ENCODE measurements at regions not wholly inside any gene's neighbourhood (a gene's known extent, or its start where the extent isn't known, plus 50 kb on each side); places are given as distances from the start of the nearest gene placed in this dataset.

GRCh38 chr6:84920021-84920420 is 155.6 kb upstream of the TBX18 start:
- TF ChIP-seq, protein P1, sequence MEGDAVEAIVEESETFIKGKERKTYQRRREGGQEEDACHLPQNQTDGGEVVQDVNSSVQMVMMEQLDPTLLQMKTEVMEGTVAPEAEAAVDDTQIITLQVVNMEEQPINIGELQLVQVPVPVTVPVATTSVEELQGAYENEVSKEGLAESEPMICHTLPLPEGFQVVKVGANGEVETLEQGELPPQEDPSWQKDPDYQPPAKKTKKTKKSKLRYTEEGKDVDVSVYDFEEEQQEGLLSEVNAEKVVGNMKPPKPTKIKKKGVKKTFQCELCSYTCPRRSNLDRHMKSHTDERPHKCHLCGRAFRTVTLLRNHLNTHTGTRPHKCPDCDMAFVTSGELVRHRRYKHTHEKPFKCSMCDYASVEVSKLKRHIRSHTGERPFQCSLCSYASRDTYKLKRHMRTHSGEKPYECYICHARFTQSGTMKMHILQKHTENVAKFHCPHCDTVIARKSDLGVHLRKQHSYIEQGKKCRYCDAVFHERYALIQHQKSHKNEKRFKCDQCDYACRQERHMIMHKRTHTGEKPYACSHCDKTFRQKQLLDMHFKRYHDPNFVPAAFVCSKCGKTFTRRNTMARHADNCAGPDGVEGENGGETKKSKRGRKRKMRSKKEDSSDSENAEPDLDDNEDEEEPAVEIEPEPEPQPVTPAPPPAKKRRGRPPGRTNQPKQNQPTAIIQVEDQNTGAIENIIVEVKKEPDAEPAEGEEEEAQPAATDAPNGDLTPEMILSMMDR (IDR thresholded peaks at IDR 0.05), result no peak
- TF ChIP-seq POLR2A (IDR thresholded peaks at IDR 0.05) (no peak), EP300 (IDR thresholded peaks at IDR 0.05) (no peak)
